Spleen (tissue), 7 donors: ENCODE measurements at regions not wholly inside any gene's neighbourhood (a gene's known extent, or its start where the extent isn't known, plus 50 kb on each side); places are given as distances from the start of the nearest gene placed in this dataset.

Experiments used
- CTCF ChIP-seq, 11 experiments: fragments of 200-600 bp in 7 of 11; fragments of 450-650 bp in 4 of 11; sonication (generic) in 4 of 11; IDR thresholded peaks in 8 of 11; conservative IDR thresholded peaks in 3 of 11; 1 replicate in 7 of 11; 2 replicates in 4 of 11; pipeline versions ENCODE4 v1.4.0 to v1.8.0; 2016 to 2021; ENCODE audit warnings: antibody characterized with exemption in 11 of 11, inconsistent platforms in 4 of 11, mild to moderate bottlenecking in 1 of 11
- POLR2A ChIP-seq, 3 donors: fragments of 450-650 bp; IDR thresholded peaks; one replicate each; pipeline ENCODE4 v1.5.1; 2017; ENCODE audit warnings: antibody characterized with exemption in 3 of 3, mild to moderate bottlenecking in 1 of 3
- POLR2AphosphoS5 ChIP-seq, 3 donors: sonication (generic); formaldehyde crosslinking; IDR thresholded peaks; one replicate each; pipeline ENCODE4 v1.5.1; 2017; ENCODE audit warnings: antibody characterized with exemption in 3 of 3
- donor health status: DM: no; HTN: no; CAD: no; lungs with moderate emphysema.
- donor health status: DM: no; HTN: no; CAD: no.
- donor health status: DM: no; HTN: no; CAD: no.

GRCh38 chr16:76906552-76906951 is 284.4 kb upstream of the MON1B start:
- TF ChIP-seq POLR2A (IDR thresholded peaks at IDR 0.05), result no peak
- no peak for TF ChIP-seq CTCF (IDR thresholded peaks at IDR 0.05 in 8 of 11, conservative IDR thresholded peaks at IDR 0.05 in 3 of 11)
- no peak for TF ChIP-seq POLR2AphosphoS5 (IDR thresholded peaks at IDR 0.05)
